Pancreas (tissue), 10 donors: ENCODE measurements at regions not wholly inside any gene's neighbourhood (a gene's known extent, or its start where the extent isn't known, plus 50 kb on each side); places are given as distances from the start of the nearest gene placed in this dataset.

Source experiments
- ATAC-seq, 4 donors: fragments of 200-7000 bp; cut with Tn5 transposase; one replicate each; pipeline versions ENCODE4 v1.8.0 to v1.9.1; 2020; ENCODE audit warnings: mild to moderate bottlenecking in 4 of 4, moderate library complexity in 4 of 4
- DNase-seq, 6 donors: peaks; one replicate each; pipeline ENCODE4 v3.0.0-alpha.2; 2020
- FAIRE-seq: peaks from 2 replicates; lab custom pipeline; 2012; peaks lifted over from hg19 to GRCh38; lab: Jason Lieb, UNC
- H3K27ac ChIP-seq, 4 donors: fragments of 200-600 bp; sonication (generic); 1 replicate in 3 of 4; 2 replicates in 1 of 4; pipeline versions ENCODE4 v1.5.0 to v1.8.0; 2020
- H3K27me3 ChIP-seq, 4 donors: fragments of 200-600 bp; one replicate each; pipeline ENCODE4 v1.8.0; 2021
- H3K36me3 ChIP-seq, 3 donors: fragments of 200-600 bp; sonication (generic) in 1 of 3; one replicate each; pipeline versions ENCODE4 v1.5.0 to v1.8.0; 2020 to 2021
- H3K4me1 ChIP-seq, 3 donors: fragments of 200-600 bp; one replicate each; pipeline ENCODE4 v1.8.0; 2021
- H3K4me3 ChIP-seq, 4 donors: fragments of 200-600 bp; sonication (generic) in 2 of 4; one replicate each; pipeline versions ENCODE4 v1.5.0 to v1.8.0; 2020 to 2021
- H3K9me3 ChIP-seq, 4 donors: fragments of 200-600 bp; one replicate each; pipeline ENCODE4 v1.8.0; 2021
- CTCF ChIP-seq, 4 donors: fragments of 200-600 bp; sonication (generic) in 3 of 4; IDR thresholded peaks; one replicate each; pipeline versions ENCODE4 v1.5.0 to v1.8.0; 2021; ENCODE audit warnings: antibody characterized with exemption in 4 of 4
- WGBS, 2 donors: extraction: QIAGEN DNeasy Blood & Tissue Kit; methylation state at CpG; one replicate each; pipeline ENCODE4 v1.1.7; 2013; 5-methylcytosine and 5-hydroxymethylcytosine counted together
- intact Hi-C, 3 donors: fragments of 100-400 bp; cut with DNase I; formaldehyde crosslinking; loops; one replicate each; pipeline versions ENCODE4 v1.11.1 to v1.14.2; 2022
- donor health status: healthy with polysubstance abuse.
- donor health status: DM: no; HTN: no; CAD: no; lungs with moderate emphysema.
- donor health status: DM: no; HTN: no; CAD: no.
- donor health status: control.
- donor health status: control.
- donor health status: Bipolar disorder and iron deficiency.
- donor health status: DM: yes; HTN: yes; CAD: no.
- donor health status: DM: no; HTN: no; CAD: no.
- donor health status: DM: no; HTN: no; CAD: no.
- donor health status: DM: yes; HTN: yes; CAD: no.

- no peak for DNase-seq
- WGBS, 2 donors = 45 to 55% methylated on average over 3 of the region's 3 CpGs
Measured at GRCh38 chr15:39140060-39140604, 440.7 kb upstream of the THBS1 start.

DNA sequence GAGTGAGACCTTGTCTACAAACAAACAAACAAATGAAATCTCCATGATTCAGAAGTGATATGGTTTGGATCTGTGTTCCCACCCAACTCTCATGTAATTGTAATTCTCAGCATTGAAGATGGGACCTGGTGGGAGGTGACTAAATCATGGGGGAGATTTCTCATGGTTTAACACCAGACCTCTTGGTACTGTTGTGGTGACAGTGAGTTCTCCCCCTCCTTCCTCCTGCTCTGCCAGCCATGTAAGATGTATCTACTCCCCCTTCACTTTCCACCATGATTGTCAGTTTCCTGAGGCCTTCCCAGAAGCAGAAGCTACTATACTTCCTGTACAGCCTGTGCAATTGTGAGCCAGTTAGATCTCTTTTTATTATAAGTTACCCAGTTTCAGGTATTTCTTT lies 438.4 kb upstream of the THBS1 start:
- intact Hi-C loops = no loop called here
- no peak overlapping the region for H3K4me3 ChIP-seq
- DNase-seq (no peak), FAIRE-seq (no peak), ATAC-seq (no peak)
- H3K27ac ChIP-seq = no peak overlapping the region
- TF ChIP-seq CTCF (IDR thresholded peaks at IDR 0.05) = no peak
- H3K36me3 ChIP-seq = no peaks in the 10 kb centered on the region
- no peaks in the 10 kb centered on the region for H3K27me3 ChIP-seq
- H3K9me3 ChIP-seq = no peaks in the 10 kb centered on the region
- peaks cover 0 to 8% (median 6%) of the 10 kb centered on the region in 3 donors for H3K4me1 ChIP-seq

More at GRCh38 chr15:39140060-39140604, 440.7 kb upstream of the THBS1 start:
- H3K27me3 ChIP-seq = no peaks in the 10 kb centered on the region
- H3K4me3 ChIP-seq = no peak overlapping the region
- no peaks in the 10 kb centered on the region for H3K36me3 ChIP-seq
- no peak for TF ChIP-seq CTCF (IDR thresholded peaks at IDR 0.05)
- no peaks in the 10 kb centered on the region for H3K9me3 ChIP-seq
- peaks cover 0 to 8% (median 6%) of the 10 kb centered on the region in 3 donors for H3K4me1 ChIP-seq
- FAIRE-seq = no peak
- intact Hi-C loops = no loop called here
- peak; percentile 60 to 76 (median 66) for ATAC-seq
- H3K27ac ChIP-seq = no peak overlapping the region

- intact Hi-C loops = no loop called here
- FAIRE-seq (no peak), ATAC-seq (no peak), DNase-seq (no peak)
- no peaks in the 10 kb centered on the region for H3K9me3 ChIP-seq
- TF ChIP-seq CTCF (IDR thresholded peaks at IDR 0.05) = no peak
- WGBS, 2 donors = 93 to 96% methylated on average over 5 of the region's 5 CpGs
- H3K27ac ChIP-seq = no peak overlapping the region
- H3K36me3 ChIP-seq = no peaks in the 10 kb centered on the region
- no peak overlapping the region for H3K4me3 ChIP-seq
- H3K4me1 ChIP-seq = peaks cover 0 to 8% (median 6%) of the 10 kb centered on the region in 3 donors
- H3K27me3 ChIP-seq = no peaks in the 10 kb centered on the region
Measured at GRCh38 chr15:39143479-39143878, 437.4 kb upstream of the THBS1 start.

GRCh38 chr15:39144051-39144450 lies 436.8 kb upstream of the THBS1 start:
- Histone ChIP-seq H3K4me3 (no peak overlapping the region), H3K27ac (no peak overlapping the region), H3K27me3 (no peaks in the 10 kb centered on the region), H3K9me3 (no peaks in the 10 kb centered on the region), H3K4me1 (peaks cover 0 to 8% (median 4%) of the 10 kb centered on the region in 3 donors), H3K36me3 (no peaks in the 10 kb centered on the region)
- intact Hi-C loops = no loop called here
- no peak for TF ChIP-seq CTCF (IDR thresholded peaks at IDR 0.05)
- DNase-seq = no peak
- no peak for ATAC-seq
- FAIRE-seq = no peak
- 96 to 99% methylated on average over 2 of the region's 2 CpGs for WGBS, 2 donors

- Histone ChIP-seq H3K36me3 (no peaks in the 10 kb centered on the region), H3K27me3 (no peaks in the 10 kb centered on the region), H3K4me3 (no peak overlapping the region), H3K9me3 (no peaks in the 10 kb centered on the region), H3K4me1 (peaks cover 0 to 7% (median 0%) of the 10 kb centered on the region in 3 donors), H3K27ac (no peak overlapping the region)
- whole genome bisulfite sequencing, 2 donors = 89 to 91% methylated on average over 2 of the region's 2 CpGs
- ATAC-seq = no peak
- intact Hi-C loops = no loop called here
- DNase-seq = no peak
- TF ChIP-seq CTCF (IDR thresholded peaks at IDR 0.05) = no peak
- no peak for FAIRE-seq
Measured at GRCh38 chr15:39144613-39145499, 436.0 kb upstream of the THBS1 start.
